Heart left ventricle (tissue), 13 donors: ENCODE measurements at regions not wholly inside any gene's neighbourhood (a gene's known extent, or its start where the extent isn't known, plus 50 kb on each side); places are given as distances from the start of the nearest gene placed in this dataset.

Experiments used
- CTCF ChIP-seq, 12 donors: fragments of 200-600 bp; sonication (generic) in 4 of 12; IDR thresholded peaks; one replicate each; pipeline versions ENCODE4 v1.5.0 to v1.8.0; 2018 to 2022; ENCODE audit warnings: antibody characterized with exemption in 12 of 12, mild to moderate bottlenecking in 5 of 12
- POLR2A ChIP-seq, 2 donors: fragments of 450-650 bp; IDR thresholded peaks; one replicate each; pipeline ENCODE4 v1.6.1; 2017; ENCODE audit warnings: antibody characterized with exemption in 2 of 2, mild to moderate bottlenecking in 2 of 2, moderate library complexity in 2 of 2
- donor health status: ischemic (EF 13 %, LVEDD 7.1; RV severe dilation, severe dysfunction).
- donor health status: DM: no; HTN: yes; CAD: no.
- donor health status: DM: no; HTN: no; CAD: no.
- donor health status: ischemic (EF 25% LVEDD 6.9; RV normal size, moderate dysfunction).
- donor health status: ischemic (EF 25% LVEDD 5.7; RV mildly dilated, moderate dysfunction).
- donor health status: ischemic (EF 35%, LVEDD 5.7; RV mildly dilated, moderate dysfunction).
- donor health status: nonischemic (EF 11% LVEDD 7.7; RV severe dilation, severe dysfunction).
- donor health status: DM: yes; HTN: yes; CAD: no.
- donor health status: PGD.
- donor health status: ischemic (EF 29% LVEDD 5.4; RV normal size, mild dysfunction).
- donor health status: nonischemic (EF 23%, LVEDD 6.1; RV moderate dilation, normal function).

- TF ChIP-seq POLR2A (IDR thresholded peaks at IDR 0.05) (no peak), CTCF (IDR thresholded peaks at IDR 0.05) (no peak)
Measured at GRCh38 chr3:519026-519425, 322.5 kb downstream of the CHL1 start.
